ENCODE measurements at regions not wholly inside any gene's neighbourhood (a gene's known extent, or its start where the extent isn't known, plus 50 kb on each side); places are given as distances from the start of the nearest gene placed in this dataset.

DNA sequence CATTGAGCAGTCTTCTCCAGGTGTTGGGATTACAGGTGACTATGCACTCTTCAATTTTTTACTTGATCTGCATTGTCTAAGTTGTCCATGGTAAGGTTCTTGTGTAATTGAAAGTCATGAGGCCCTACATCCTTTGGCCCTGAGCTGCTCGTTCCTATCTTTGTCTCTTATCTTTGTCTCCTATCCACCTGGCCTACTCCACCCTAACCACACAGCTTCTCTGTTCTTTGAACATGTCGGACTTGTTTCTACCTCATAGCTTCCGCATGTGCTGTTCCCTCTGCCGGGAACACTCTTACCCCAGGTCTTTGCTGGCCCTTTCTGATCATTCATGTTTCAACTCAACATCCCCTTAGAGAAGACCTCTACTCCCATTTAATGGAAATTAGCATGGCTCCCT lies 194.8 kb upstream of the TBX3 start:
- H3K4me1 Mint-ChIP-seq (ENCODE audit: low read depth, unreplicated experiment) = no peaks in the 10 kb centered on the region
- BruUV-seq (replicated peaks) = no TSS peak
- intact Hi-C loops (cut with micrococcal nuclease; ENCODE audit: unreplicated experiment) = no loop called here
- DNase-seq = no peak
- no peaks in the 10 kb centered on the region for H3K36me3 Mint-ChIP-seq (ENCODE audit: insufficient read depth, unreplicated experiment)
- peaks cover 15% of the 10 kb centered on the region for H3K9me3 Mint-ChIP-seq (ENCODE audit: low read depth, unreplicated experiment)
- no peaks in the 10 kb centered on the region for H3K27me3 Mint-ChIP-seq (ENCODE audit: unreplicated experiment)
- no peak overlapping the region for H3K4me3 Mint-ChIP-seq (ENCODE audit: low read depth, unreplicated experiment)
- H3K27ac Mint-ChIP-seq (ENCODE audit: unreplicated experiment) = no peak overlapping the region
- CTCF ChIA-PET = no interaction called here
- TF ChIP-seq, protein P1, sequence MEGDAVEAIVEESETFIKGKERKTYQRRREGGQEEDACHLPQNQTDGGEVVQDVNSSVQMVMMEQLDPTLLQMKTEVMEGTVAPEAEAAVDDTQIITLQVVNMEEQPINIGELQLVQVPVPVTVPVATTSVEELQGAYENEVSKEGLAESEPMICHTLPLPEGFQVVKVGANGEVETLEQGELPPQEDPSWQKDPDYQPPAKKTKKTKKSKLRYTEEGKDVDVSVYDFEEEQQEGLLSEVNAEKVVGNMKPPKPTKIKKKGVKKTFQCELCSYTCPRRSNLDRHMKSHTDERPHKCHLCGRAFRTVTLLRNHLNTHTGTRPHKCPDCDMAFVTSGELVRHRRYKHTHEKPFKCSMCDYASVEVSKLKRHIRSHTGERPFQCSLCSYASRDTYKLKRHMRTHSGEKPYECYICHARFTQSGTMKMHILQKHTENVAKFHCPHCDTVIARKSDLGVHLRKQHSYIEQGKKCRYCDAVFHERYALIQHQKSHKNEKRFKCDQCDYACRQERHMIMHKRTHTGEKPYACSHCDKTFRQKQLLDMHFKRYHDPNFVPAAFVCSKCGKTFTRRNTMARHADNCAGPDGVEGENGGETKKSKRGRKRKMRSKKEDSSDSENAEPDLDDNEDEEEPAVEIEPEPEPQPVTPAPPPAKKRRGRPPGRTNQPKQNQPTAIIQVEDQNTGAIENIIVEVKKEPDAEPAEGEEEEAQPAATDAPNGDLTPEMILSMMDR (IDR thresholded peaks at IDR 0.05; ENCODE audit: unreplicated experiment) = no peak

DNA sequence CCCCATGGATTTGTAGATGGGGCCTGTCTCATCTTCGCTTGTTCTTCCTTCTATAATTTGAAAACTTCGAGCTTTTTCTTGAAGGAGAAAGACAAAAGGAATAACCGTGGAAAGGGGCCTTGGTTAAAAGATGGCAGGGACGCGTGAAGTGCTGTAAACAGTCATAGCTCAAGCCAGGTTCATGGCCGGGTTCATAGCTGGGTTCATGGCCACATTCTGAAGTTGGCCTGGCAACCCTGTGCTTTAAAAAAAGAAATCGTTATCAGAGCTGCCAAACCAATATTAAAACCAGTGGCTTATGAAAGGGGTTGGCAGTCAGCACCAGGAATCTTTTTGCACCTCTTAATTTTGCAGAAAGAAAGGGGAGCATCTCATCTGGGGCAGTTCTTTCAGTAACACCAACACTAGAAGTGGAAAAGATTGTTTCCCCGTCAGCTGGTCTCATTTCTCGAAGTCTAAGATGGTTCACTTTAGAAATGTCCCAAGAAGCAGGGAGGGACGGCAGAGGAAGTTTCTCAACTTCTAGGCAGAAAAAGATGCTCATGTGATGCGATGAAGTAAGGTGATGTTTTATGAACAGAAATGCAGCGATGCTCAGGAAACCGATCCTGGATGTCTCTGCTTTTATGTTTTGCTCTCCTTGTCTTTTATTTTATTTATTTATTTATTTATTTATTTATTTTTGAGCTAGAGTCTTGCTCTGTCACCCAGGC lies 193.1 kb upstream of the TBX3 start:
- H3K4me3 Mint-ChIP-seq (ENCODE audit: low read depth, unreplicated experiment) = no peak overlapping the region
- CTCF ChIA-PET = interaction anchor here (1.2 kb wide), 1 partner anchor 15 kb away, joined by 3 read pairs; no protein-coding TSS in a partner anchor
- no TSS peak for BruUV-seq (replicated peaks)
- H3K4me1 Mint-ChIP-seq (ENCODE audit: low read depth, unreplicated experiment) = no peaks in the 10 kb centered on the region
- H3K9me3 Mint-ChIP-seq (ENCODE audit: low read depth, unreplicated experiment) = peaks cover 9% of the 10 kb centered on the region
- H3K36me3 Mint-ChIP-seq (ENCODE audit: insufficient read depth, unreplicated experiment) = no peaks in the 10 kb centered on the region
- TF ChIP-seq, protein P1 (IDR thresholded peaks at IDR 0.05; ENCODE audit: unreplicated experiment) = no peak
- no peak for DNase-seq
- no peak overlapping the region for H3K27ac Mint-ChIP-seq (ENCODE audit: unreplicated experiment)
- H3K27me3 Mint-ChIP-seq (ENCODE audit: unreplicated experiment) = no peaks in the 10 kb centered on the region
- intact Hi-C loops (cut with micrococcal nuclease; ENCODE audit: unreplicated experiment) = no loop called here

- Mint-ChIP-seq H3K36me3 (ENCODE audit: insufficient read depth, unreplicated experiment) (no peaks in the 10 kb centered on the region), H3K27me3 (ENCODE audit: unreplicated experiment) (no peaks in the 10 kb centered on the region), H3K4me1 (ENCODE audit: low read depth, unreplicated experiment) (no peaks in the 10 kb centered on the region), H3K27ac (ENCODE audit: unreplicated experiment) (no peak overlapping the region), H3K9me3 (ENCODE audit: low read depth, unreplicated experiment) (peaks cover 9% of the 10 kb centered on the region), H3K4me3 (ENCODE audit: low read depth, unreplicated experiment) (no peak overlapping the region)
- CTCF ChIA-PET = no interaction called here
- intact Hi-C loops (cut with micrococcal nuclease; ENCODE audit: unreplicated experiment) = no loop called here
- BruUV-seq (replicated peaks) = no TSS peak
- TF ChIP-seq, protein P1 (IDR thresholded peaks at IDR 0.05; ENCODE audit: unreplicated experiment) = no peak
- no peak for DNase-seq
Measured at GRCh38 chr12:114875313-114875712, 191.3 kb upstream of the TBX3 start.

GRCh38 chr12:114873656-114874055 lies 189.7 kb upstream of the TBX3 start:
- H3K9me3 Mint-ChIP-seq (ENCODE audit: low read depth, unreplicated experiment) = peaks cover 4% of the 10 kb centered on the region
- no TSS peak for BruUV-seq (replicated peaks)
- no peak overlapping the region for H3K27ac Mint-ChIP-seq (ENCODE audit: unreplicated experiment)
- H3K27me3 Mint-ChIP-seq (ENCODE audit: unreplicated experiment) = no peaks in the 10 kb centered on the region
- H3K4me1 Mint-ChIP-seq (ENCODE audit: low read depth, unreplicated experiment) = no peaks in the 10 kb centered on the region
- H3K36me3 Mint-ChIP-seq (ENCODE audit: insufficient read depth, unreplicated experiment) = no peaks in the 10 kb centered on the region
- TF ChIP-seq, protein P1 (IDR thresholded peaks at IDR 0.05; ENCODE audit: unreplicated experiment) = no peak
- no peak for DNase-seq
- intact Hi-C loops (cut with micrococcal nuclease; ENCODE audit: unreplicated experiment) = no loop called here
- no peak overlapping the region for H3K4me3 Mint-ChIP-seq (ENCODE audit: low read depth, unreplicated experiment)
- CTCF ChIA-PET = no interaction called here

Measured in Calu3 (cell line).